CD4-positive, alpha-beta memory T cell (primary cell): ENCODE measurements at regions not wholly inside any gene's neighbourhood (a gene's known extent, or its start where the extent isn't known, plus 50 kb on each side); places are given as distances from the start of the nearest gene placed in this dataset.

ENCODE experiments used
- CTCF ChIA-PET: fragments of 350-600 bp; sonication (Branson Sonifier 250); formaldehyde crosslinking; loops from one replicate; lab custom pipeline; 2021; ENCODE audit warnings: inconsistent platforms; ENCODE audit not compliant: partially characterized antibody; lab: Charles Lee
- POLR2A ChIA-PET: fragments of 350-600 bp; sonication (Branson Sonifier 250); formaldehyde crosslinking; loops from one replicate; lab custom pipeline; 2021; ENCODE audit not compliant: partially characterized antibody; lab: Charles Lee
- DNase-seq, 5 donors: peaks; one replicate each; pipeline versions ENCODE4 v3.0.0 to v3.0.0-alpha.2; 2020 to 2022; ENCODE audit warnings: mixed read lengths in 1 of 5
- H3K27ac ChIP-seq: one replicate; pipeline ENCODE4 v1.7.0; 2013; ENCODE audit warnings: low read depth, low read length
- H3K27me3 ChIP-seq: 2 replicates; pipeline ENCODE4 v1.7.0; 2013; ENCODE audit warnings: mild to moderate bottlenecking, low read length, moderate library complexity; ENCODE audit not compliant: insufficient read depth
- H3K36me3 ChIP-seq: 2 replicates; pipeline ENCODE4 v1.7.0; 2013; ENCODE audit warnings: mild to moderate bottlenecking, low read length, moderate library complexity; ENCODE audit not compliant: insufficient read depth
- H3K4me1 ChIP-seq: 2 replicates; pipeline ENCODE4 v1.7.0; 2013; ENCODE audit warnings: mild to moderate bottlenecking, low read length, moderate library complexity; ENCODE audit not compliant: insufficient read depth
- H3K4me3 ChIP-seq, 2 donors: one replicate each; pipeline ENCODE4 v1.7.0; 2013; ENCODE audit warnings: low read length in 2 of 2, mild to moderate bottlenecking in 1 of 2
- H3K9me3 ChIP-seq, 2 donors: one replicate each; pipeline ENCODE4 v1.7.0; 2013; ENCODE audit warnings: low read length in 2 of 2, control low read depth in 1 of 2; ENCODE audit not compliant: control insufficient read depth in 1 of 2
- H3K27ac Mint-ChIP-seq, 7 donors: one replicate each; pipeline ENCODE4 v1.8.0; 2020 to 2021; ENCODE audit warnings: mixed read lengths in 7 of 7, mild to moderate bottlenecking in 6 of 7, inconsistent platforms in 3 of 7, moderate library complexity in 3 of 7
- H3K27me3 Mint-ChIP-seq, 2 donors: one replicate each; pipeline ENCODE4 v1.8.0; 2020 to 2021; ENCODE audit warnings: mixed read lengths in 2 of 2
- H3K36me3 Mint-ChIP-seq, 2 donors: one replicate each; pipeline ENCODE4 v1.8.0; 2020 to 2021; ENCODE audit warnings: mixed read lengths in 2 of 2, inconsistent platforms in 1 of 2, mild to moderate bottlenecking in 1 of 2
- H3K4me1 Mint-ChIP-seq, 4 donors: one replicate each; pipeline ENCODE4 v1.8.0; 2020 to 2021; ENCODE audit warnings: mixed read lengths in 4 of 4, mild to moderate bottlenecking in 1 of 4
- H3K4me3 Mint-ChIP-seq, 8 donors: one replicate each; pipeline ENCODE4 v1.8.0; 2020 to 2021; ENCODE audit warnings: mixed read lengths in 8 of 8, mild to moderate bottlenecking in 7 of 8, moderate library complexity in 6 of 8, inconsistent platforms in 3 of 8
- H3K9me3 Mint-ChIP-seq, 8 donors: one replicate each; pipeline ENCODE4 v1.8.0; 2020 to 2021; ENCODE audit warnings: mixed read lengths in 8 of 8, mild to moderate bottlenecking in 5 of 8, inconsistent platforms in 3 of 8, moderate library complexity in 1 of 8
- intact Hi-C: fragments of 100-400 bp; cut with micrococcal nuclease; formaldehyde crosslinking; loops from one replicate; pipeline ENCODE4 v1.15.1; 2023

- no peaks in the 10 kb centered on the region for H3K4me1 ChIP-seq
- no peaks in the 10 kb centered on the region for H3K36me3 Mint-ChIP-seq
- ChIA-PET POLR2A (no interaction called here), CTCF (no interaction called here)
- no peak overlapping the region for H3K4me3 ChIP-seq
- H3K9me3 Mint-ChIP-seq = peaks cover 0 to 6% (median 2%) of the 10 kb centered on the region in 8 donors
- H3K4me3 Mint-ChIP-seq = no peak overlapping the region
- H3K36me3 ChIP-seq = no peaks in the 10 kb centered on the region
- H3K27me3 Mint-ChIP-seq = no peaks in the 10 kb centered on the region
- H3K4me1 Mint-ChIP-seq = no peaks in the 10 kb centered on the region
- H3K9me3 ChIP-seq = no peaks in the 10 kb centered on the region
- H3K27ac Mint-ChIP-seq = no peak overlapping the region
- intact Hi-C loops = no loop called here
- H3K27me3 ChIP-seq = no peaks in the 10 kb centered on the region
- no peak for DNase-seq
- no peak overlapping the region for H3K27ac ChIP-seq
Measured at GRCh38 chr21:16517383-16517782, 787.6 kb downstream of the USP25 start.

- H3K27ac Mint-ChIP-seq = no peak overlapping the region
- Histone ChIP-seq H3K4me1 (no peaks in the 10 kb centered on the region), H3K4me3 (no peak overlapping the region), H3K27me3 (no peaks in the 10 kb centered on the region), H3K36me3 (no peaks in the 10 kb centered on the region), H3K27ac (no peak overlapping the region), H3K9me3 (no peaks in the 10 kb centered on the region)
- CTCF ChIA-PET = no interaction called here
- peaks cover 1 to 6% (median 3%) of the 10 kb centered on the region in 8 donors for H3K9me3 Mint-ChIP-seq
- H3K4me3 Mint-ChIP-seq = no peak overlapping the region
- no peaks in the 10 kb centered on the region for H3K27me3 Mint-ChIP-seq
- intact Hi-C loops = no loop called here
- POLR2A ChIA-PET = no interaction called here
- no peaks in the 10 kb centered on the region for H3K4me1 Mint-ChIP-seq
- H3K36me3 Mint-ChIP-seq = no peaks in the 10 kb centered on the region
- no peak for DNase-seq
Measured at GRCh38 chr21:16519036-16519435, 789.3 kb downstream of the USP25 start.

- CTCF ChIA-PET = no interaction called here
- POLR2A ChIA-PET = no interaction called here
Measured at GRCh38 chr21:16519644-16520043, 789.9 kb downstream of the USP25 start.

GRCh38 chr21:16522548-16522947 lies 792.8 kb downstream of the USP25 start:
- no peak overlapping the region for H3K27ac Mint-ChIP-seq
- CTCF ChIA-PET = no interaction called here
- Histone ChIP-seq H3K27me3 (no peaks in the 10 kb centered on the region), H3K27ac (no peak overlapping the region), H3K4me1 (no peaks in the 10 kb centered on the region), H3K36me3 (no peaks in the 10 kb centered on the region), H3K9me3 (no peaks in the 10 kb centered on the region), H3K4me3 (no peak overlapping the region)
- no peaks in the 10 kb centered on the region for H3K27me3 Mint-ChIP-seq
- no peaks in the 10 kb centered on the region for H3K4me1 Mint-ChIP-seq
- H3K9me3 Mint-ChIP-seq = peaks cover 0 to 10% (median under 1%) of the 10 kb centered on the region in 8 donors
- no peak overlapping the region for H3K4me3 Mint-ChIP-seq
- intact Hi-C loops = no loop called here
- POLR2A ChIA-PET = no interaction called here
- no peaks in the 10 kb centered on the region for H3K36me3 Mint-ChIP-seq
- no peak for DNase-seq

More at GRCh38 chr21:16519644-16520043, 789.9 kb downstream of the USP25 start:
- intact Hi-C loops = no loop called here
- H3K36me3 ChIP-seq = no peaks in the 10 kb centered on the region
- no peak overlapping the region for H3K4me3 ChIP-seq
- H3K4me1 ChIP-seq = no peaks in the 10 kb centered on the region
- no peaks in the 10 kb centered on the region for H3K36me3 Mint-ChIP-seq
- H3K4me1 Mint-ChIP-seq = no peaks in the 10 kb centered on the region
- H3K27me3 Mint-ChIP-seq = no peaks in the 10 kb centered on the region
- H3K27me3 ChIP-seq = no peaks in the 10 kb centered on the region
- no peak overlapping the region for H3K4me3 Mint-ChIP-seq
- H3K27ac Mint-ChIP-seq = no peak overlapping the region
- H3K9me3 Mint-ChIP-seq = peaks cover 1 to 7% (median 3%) of the 10 kb centered on the region in 8 donors
- H3K9me3 ChIP-seq = no peaks in the 10 kb centered on the region
- DNase-seq = no peak
- no peak overlapping the region for H3K27ac ChIP-seq

GRCh38 chr21:16530656-16531055 lies 800.9 kb downstream of the USP25 start:
- DNase-seq = no peak
- no peaks in the 10 kb centered on the region for H3K27me3 Mint-ChIP-seq
- H3K36me3 Mint-ChIP-seq = no peaks in the 10 kb centered on the region
- H3K4me1 ChIP-seq = no peaks in the 10 kb centered on the region
- no peaks in the 10 kb centered on the region for H3K27me3 ChIP-seq
- no peaks in the 10 kb centered on the region for H3K4me1 Mint-ChIP-seq
- POLR2A ChIA-PET = no interaction called here
- no peak overlapping the region for H3K27ac ChIP-seq
- H3K4me3 ChIP-seq = no peak overlapping the region
- intact Hi-C loops = no loop called here
- no peak overlapping the region for H3K4me3 Mint-ChIP-seq
- H3K9me3 ChIP-seq = no peaks in the 10 kb centered on the region
- no peaks in the 10 kb centered on the region for H3K36me3 ChIP-seq
- CTCF ChIA-PET = no interaction called here
- H3K9me3 Mint-ChIP-seq = peaks cover 0 to 20% (median 8%) of the 10 kb centered on the region in 8 donors
- H3K27ac Mint-ChIP-seq = no peak overlapping the region

- CTCF ChIA-PET = no interaction called here
Measured at GRCh38 chr21:16532840-16533239, 803.1 kb downstream of the USP25 start.

GRCh38 chr21:16533692-16534407 lies 804.1 kb downstream of the USP25 start:
- Histone ChIP-seq H3K4me1 (no peaks in the 10 kb centered on the region), H3K27ac (no peak overlapping the region), H3K36me3 (no peaks in the 10 kb centered on the region), H3K9me3 (no peaks in the 10 kb centered on the region), H3K4me3 (no peak overlapping the region), H3K27me3 (no peaks in the 10 kb centered on the region)
- ChIA-PET CTCF (no interaction called here), POLR2A (no interaction called here)
- no peaks in the 10 kb centered on the region for H3K27me3 Mint-ChIP-seq
- intact Hi-C loops = no loop called here
- no peak for DNase-seq
- no peak overlapping the region for H3K27ac Mint-ChIP-seq
- H3K4me3 Mint-ChIP-seq = no peak overlapping the region
- H3K4me1 Mint-ChIP-seq = no peaks in the 10 kb centered on the region
- H3K9me3 Mint-ChIP-seq = peaks cover 0 to 20% (median 5%) of the 10 kb centered on the region in 8 donors
- H3K36me3 Mint-ChIP-seq = no peaks in the 10 kb centered on the region

More at GRCh38 chr21:16532840-16533239, 803.1 kb downstream of the USP25 start:
- Histone ChIP-seq H3K27ac (no peak overlapping the region), H3K36me3 (no peaks in the 10 kb centered on the region), H3K4me1 (no peaks in the 10 kb centered on the region), H3K4me3 (no peak overlapping the region), H3K9me3 (no peaks in the 10 kb centered on the region), H3K27me3 (no peaks in the 10 kb centered on the region)
- H3K9me3 Mint-ChIP-seq = peaks cover 0 to 20% (median 7%) of the 10 kb centered on the region in 8 donors
- no peak overlapping the region for H3K27ac Mint-ChIP-seq
- intact Hi-C loops = no loop called here
- no peak overlapping the region for H3K4me3 Mint-ChIP-seq
- POLR2A ChIA-PET = no interaction called here
- DNase-seq = no peak
- H3K27me3 Mint-ChIP-seq = no peaks in the 10 kb centered on the region
- no peaks in the 10 kb centered on the region for H3K36me3 Mint-ChIP-seq
- H3K4me1 Mint-ChIP-seq = no peaks in the 10 kb centered on the region
